CD4-positive, alpha-beta T cell (primary cell): ENCODE measurements at regions not wholly inside any gene's neighbourhood (a gene's known extent, or its start where the extent isn't known, plus 50 kb on each side); places are given as distances from the start of the nearest gene placed in this dataset.

Experiments
- ATAC-seq: fragments of 200-7000 bp; cut with Tn5 transposase; one replicate; pipeline ENCODE4 v1.10.0; 2022; ENCODE audit warnings: mild to moderate bottlenecking; ENCODE audit not compliant: poor library complexity
- CTCF ChIA-PET: fragments of 350-600 bp; sonication (Branson Sonifier 250); formaldehyde crosslinking; loops from one replicate; lab custom pipeline; 2021; ENCODE audit warnings: antibody characterized with exemption, inconsistent platforms; lab: Charles Lee
- POLR2A ChIA-PET: fragments of 350-600 bp; sonication (Branson Sonifier 250); formaldehyde crosslinking; loops from one replicate; lab custom pipeline; 2021; ENCODE audit warnings: antibody characterized with exemption, inconsistent platforms; lab: Charles Lee
- DNase-seq, 14 experiments: peaks; one replicate each; pipeline ENCODE4 v3.0.0-alpha.2; 2013 to 2020; ENCODE audit warnings: mixed read lengths in 2 of 14
- H3K27ac ChIP-seq, 2 donors: one replicate each; pipeline versions ENCODE4 v1.5.1 to v1.7.0; 2013; ENCODE audit warnings: low read length in 2 of 2, low read depth in 1 of 2, mild to moderate bottlenecking in 1 of 2
- H3K27me3 ChIP-seq, 2 experiments: 1 replicate in 1 of 2; 2 replicates in 1 of 2; pipeline versions ENCODE4 v1.6.1 to v1.7.0; 2013; ENCODE audit warnings: low read length in 2 of 2, control low read depth in 1 of 2, mild to moderate bottlenecking in 1 of 2, moderate library complexity in 1 of 2; ENCODE audit not compliant: insufficient read depth in 2 of 2, control insufficient read depth in 1 of 2
- H3K36me3 ChIP-seq: one replicate; pipeline ENCODE4 v1.6.1; 2013; ENCODE audit warnings: low read length, control low read depth; ENCODE audit not compliant: insufficient read depth
- H3K4me1 ChIP-seq: one replicate; pipeline ENCODE4 v1.6.1; 2013; ENCODE audit warnings: low read length, control low read depth; ENCODE audit not compliant: insufficient read depth
- H3K4me3 ChIP-seq: one replicate; pipeline ENCODE4 v1.5.1; 2013; ENCODE audit warnings: mild to moderate bottlenecking, low read length, moderate library complexity
- H3K9me3 ChIP-seq, 2 experiments: 1 replicate in 1 of 2; 2 replicates in 1 of 2; pipeline versions ENCODE4 v1.6.1 to v1.7.0; 2013; ENCODE audit warnings: low read length in 2 of 2, mild to moderate bottlenecking in 2 of 2, control low read depth in 1 of 2, moderate library complexity in 1 of 2; ENCODE audit not compliant: control insufficient read depth in 1 of 2, insufficient read depth in 1 of 2
- H3K27ac Mint-ChIP-seq: one replicate; pipeline ENCODE4 v1.8.0; 2020; ENCODE audit warnings: mixed read lengths
- H3K27me3 Mint-ChIP-seq: one replicate; pipeline ENCODE4 v1.8.0; 2021; ENCODE audit warnings: mixed read lengths
- H3K36me3 Mint-ChIP-seq: one replicate; pipeline ENCODE4 v1.8.0; 2021; ENCODE audit warnings: low read depth, mixed read lengths
- H3K4me1 Mint-ChIP-seq: one replicate; pipeline ENCODE4 v1.8.0; 2021; ENCODE audit warnings: low read depth, mixed read lengths
- H3K4me3 Mint-ChIP-seq: one replicate; pipeline ENCODE4 v1.8.0; 2020; ENCODE audit warnings: mild to moderate bottlenecking, mixed read lengths
- H3K9me3 Mint-ChIP-seq: one replicate; pipeline ENCODE4 v1.8.0; 2020; ENCODE audit warnings: mixed read lengths
- intact Hi-C, 2 experiments: fragments of 100-400 bp; cut with DNase I in 1 of 2; cut with micrococcal nuclease in 1 of 2; formaldehyde crosslinking; loops; one replicate each; pipeline versions ENCODE4 v1.15.1 to v1.9.0; 2023 to 2025; cut with DNase I, micrococcal nuclease
- TF ChIP-seq, protein P1 (sequence below): fragments of 200-600 bp; IDR thresholded peaks from one replicate; pipeline ENCODE4 v1.8.0; 2022; ENCODE audit warnings: antibody characterized with exemption, mild to moderate bottlenecking

DNA sequence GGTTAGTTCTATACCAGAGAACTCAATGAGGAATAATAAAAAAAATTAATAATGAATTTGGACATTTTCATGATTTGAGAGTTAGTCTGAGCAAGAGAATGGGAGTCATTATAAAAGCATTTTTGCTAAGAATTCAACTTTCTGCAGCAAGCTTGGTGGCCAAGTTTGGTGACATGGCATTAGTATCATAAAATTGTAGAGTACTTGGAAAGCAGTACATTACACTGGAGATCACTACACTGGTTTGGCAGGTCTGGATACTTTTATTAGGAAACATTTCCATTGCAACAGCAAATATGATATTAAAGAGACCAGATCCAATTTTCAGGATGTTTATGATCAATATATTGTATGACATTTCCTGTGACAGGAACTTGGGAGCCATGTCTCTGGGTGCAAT lies 249.1 kb upstream of the INTU start:
- no peaks in the 10 kb centered on the region for H3K36me3 ChIP-seq
- H3K4me1 ChIP-seq, result no peaks in the 10 kb centered on the region
- peaks cover 0 to 7% of the 10 kb centered on the region in 2 experiments for H3K9me3 ChIP-seq
- CTCF ChIA-PET, result no interaction called here
- Mint-ChIP-seq H3K4me3 (no peak overlapping the region), H3K4me1 (no peaks in the 10 kb centered on the region), H3K9me3 (peaks cover 5% of the 10 kb centered on the region), H3K27ac (no peak overlapping the region), H3K36me3 (no peaks in the 10 kb centered on the region), H3K27me3 (no peaks in the 10 kb centered on the region)
- H3K27me3 ChIP-seq, result no peaks in the 10 kb centered on the region
- intact Hi-C loops, result no loop called here
- no peak overlapping the region for H3K27ac ChIP-seq
- ATAC-seq, result no peak
- POLR2A ChIA-PET, result no interaction called here
- no peak overlapping the region for H3K4me3 ChIP-seq
- TF ChIP-seq, protein P1, sequence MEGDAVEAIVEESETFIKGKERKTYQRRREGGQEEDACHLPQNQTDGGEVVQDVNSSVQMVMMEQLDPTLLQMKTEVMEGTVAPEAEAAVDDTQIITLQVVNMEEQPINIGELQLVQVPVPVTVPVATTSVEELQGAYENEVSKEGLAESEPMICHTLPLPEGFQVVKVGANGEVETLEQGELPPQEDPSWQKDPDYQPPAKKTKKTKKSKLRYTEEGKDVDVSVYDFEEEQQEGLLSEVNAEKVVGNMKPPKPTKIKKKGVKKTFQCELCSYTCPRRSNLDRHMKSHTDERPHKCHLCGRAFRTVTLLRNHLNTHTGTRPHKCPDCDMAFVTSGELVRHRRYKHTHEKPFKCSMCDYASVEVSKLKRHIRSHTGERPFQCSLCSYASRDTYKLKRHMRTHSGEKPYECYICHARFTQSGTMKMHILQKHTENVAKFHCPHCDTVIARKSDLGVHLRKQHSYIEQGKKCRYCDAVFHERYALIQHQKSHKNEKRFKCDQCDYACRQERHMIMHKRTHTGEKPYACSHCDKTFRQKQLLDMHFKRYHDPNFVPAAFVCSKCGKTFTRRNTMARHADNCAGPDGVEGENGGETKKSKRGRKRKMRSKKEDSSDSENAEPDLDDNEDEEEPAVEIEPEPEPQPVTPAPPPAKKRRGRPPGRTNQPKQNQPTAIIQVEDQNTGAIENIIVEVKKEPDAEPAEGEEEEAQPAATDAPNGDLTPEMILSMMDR, result no peak
- no peak for DNase-seq

DNA sequence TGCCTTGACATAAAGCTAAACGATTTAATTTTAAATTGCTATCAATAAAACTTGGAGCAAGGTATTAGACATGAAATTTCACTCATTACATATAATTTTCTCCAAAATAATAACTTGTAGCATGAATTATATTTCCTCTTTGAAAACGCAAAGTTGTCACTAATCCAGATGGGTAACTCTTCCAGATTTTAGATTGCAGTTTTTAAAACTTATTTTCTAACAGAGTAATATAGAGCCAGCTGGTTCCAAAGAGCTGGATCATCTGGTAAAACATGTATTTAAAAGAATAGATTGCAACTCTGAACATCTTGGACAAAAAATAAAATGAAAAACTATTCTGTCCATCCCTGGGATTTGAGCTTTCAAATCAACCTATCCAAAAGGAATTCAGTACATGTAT lies 238.2 kb upstream of the INTU start:
- H3K36me3 ChIP-seq, result no peaks in the 10 kb centered on the region
- Mint-ChIP-seq H3K4me1 (no peaks in the 10 kb centered on the region), H3K4me3 (no peak overlapping the region), H3K36me3 (no peaks in the 10 kb centered on the region), H3K27ac (no peak overlapping the region), H3K9me3 (no peaks in the 10 kb centered on the region), H3K27me3 (no peaks in the 10 kb centered on the region)
- intact Hi-C loops, result no loop called here
- ChIA-PET CTCF (no interaction called here), POLR2A (no interaction called here)
- no peak overlapping the region for H3K27ac ChIP-seq
- no peak for DNase-seq
- no peak for ATAC-seq
- no peaks in the 10 kb centered on the region for H3K27me3 ChIP-seq
- TF ChIP-seq, protein P1, result no peak
- peaks cover 0 to 3% of the 10 kb centered on the region in 2 experiments for H3K9me3 ChIP-seq
- H3K4me3 ChIP-seq, result no peak overlapping the region
- no peaks in the 10 kb centered on the region for H3K4me1 ChIP-seq

DNA sequence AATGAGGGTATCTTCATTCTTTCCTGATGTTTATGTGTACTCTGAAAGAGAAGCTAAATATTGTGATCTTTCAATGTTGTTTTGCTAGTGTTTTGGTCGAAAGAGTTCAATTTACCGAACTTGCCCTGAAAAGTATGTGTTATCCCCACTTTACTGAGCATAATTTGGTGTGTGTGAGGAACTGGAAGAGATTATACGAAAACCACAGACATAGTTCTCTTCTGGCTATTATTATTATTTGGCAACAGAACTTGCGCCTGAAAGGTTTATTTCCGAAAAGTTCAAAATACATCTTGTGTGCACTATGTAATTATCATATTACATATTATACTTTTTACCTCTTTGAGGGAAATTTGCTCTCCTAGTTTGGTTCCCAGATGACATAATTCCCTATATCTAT lies 232.5 kb upstream of the INTU start:
- Histone ChIP-seq H3K4me3 (no peak overlapping the region), H3K36me3 (no peaks in the 10 kb centered on the region), H3K4me1 (no peaks in the 10 kb centered on the region), H3K27me3 (no peaks in the 10 kb centered on the region), H3K27ac (no peak overlapping the region), H3K9me3 (no peaks in the 10 kb centered on the region)
- TF ChIP-seq, protein P1, result no peak
- Mint-ChIP-seq H3K27ac (no peak overlapping the region), H3K4me1 (no peaks in the 10 kb centered on the region), H3K36me3 (no peaks in the 10 kb centered on the region), H3K9me3 (no peaks in the 10 kb centered on the region), H3K4me3 (no peak overlapping the region), H3K27me3 (no peaks in the 10 kb centered on the region)
- DNase-seq, result no peak
- no peak for ATAC-seq
- ChIA-PET CTCF (no interaction called here), POLR2A (no interaction called here)
- intact Hi-C loops, result no loop called here
